Hepatocyte (in vitro differentiated cells): ENCODE measurements at regions not wholly inside any gene's neighbourhood (a gene's known extent, or its start where the extent isn't known, plus 50 kb on each side); places are given as distances from the start of the nearest gene placed in this dataset.

ENCODE experiments used
- DNase-seq: peaks from one replicate; pipeline ENCODE4 v3.0.0-alpha.2; 2016; ENCODE audit warnings: low spot score
- H2AFZ ChIP-seq: fragments of 200-600 bp; sonication (generic); 2 replicates; pipeline ENCODE4 v1.6.0; 2016; ENCODE audit warnings: antibody characterized with exemption, mild to moderate bottlenecking
- H3K27ac ChIP-seq: fragments of 200-600 bp; sonication (generic); 2 replicates; pipeline ENCODE4 v1.5.1; 2016; ENCODE audit warnings: mild to moderate bottlenecking
- H3K27me3 ChIP-seq: fragments of 200-600 bp; sonication (generic); 2 replicates; pipeline ENCODE4 v1.6.1; 2016
- H3K36me3 ChIP-seq: fragments of 200-600 bp; sonication (generic); replicated peaks from 2 replicates; pipeline ENCODE4 v1.5.1; 2016; ENCODE audit warnings: low read depth; ENCODE audit not compliant: insufficient read depth
- H3K4me1 ChIP-seq: fragments of 200-600 bp; sonication (generic); 2 replicates; pipeline ENCODE4 v1.5.1; 2016; ENCODE audit warnings: mild to moderate bottlenecking, moderate library complexity; ENCODE audit not compliant: insufficient read depth
- H3K4me2 ChIP-seq: fragments of 200-600 bp; sonication (generic); 2 replicates; pipeline ENCODE4 v1.6.0; 2016
- H3K4me3 ChIP-seq: fragments of 200-600 bp; sonication (generic); 2 replicates; pipeline ENCODE4 v1.5.1; 2016; ENCODE audit warnings: mild to moderate bottlenecking
- H3K79me2 ChIP-seq: fragments of 200-600 bp; sonication (generic); 2 replicates; pipeline ENCODE4 v1.6.0; 2017; ENCODE audit warnings: mild to moderate bottlenecking
- H3K9me2 ChIP-seq: fragments of 200-600 bp; sonication (generic); replicated peaks from 2 replicates; pipeline ENCODE4 v1.6.0; 2017; ENCODE audit warnings: mild to moderate bottlenecking; ENCODE audit not compliant: insufficient read depth
- H3K9me3 ChIP-seq: fragments of 200-600 bp; sonication (generic); 2 replicates; pipeline ENCODE4 v1.5.1; 2016; ENCODE audit warnings: low read depth, mild to moderate bottlenecking
- H4K20me1 ChIP-seq: fragments of 200-600 bp; sonication (generic); 2 replicates; pipeline ENCODE4 v1.6.0; 2016; ENCODE audit warnings: mild to moderate bottlenecking; ENCODE audit not compliant: insufficient read depth, poor library complexity, severe bottlenecking
- EZH2 ChIP-seq: fragments of 200-600 bp; sonication (generic); IDR thresholded peaks from 2 replicates; pipeline ENCODE4 v1.6.1; 2016; ENCODE audit warnings: antibody characterized with exemption, mild to moderate bottlenecking, borderline replicate concordance
- EZH2phosphoT487 ChIP-seq: fragments of 200-600 bp; sonication (generic); IDR thresholded peaks from one replicate; pipeline ENCODE4 v1.6.1; 2018; ENCODE audit warnings: antibody characterized with exemption, mild to moderate bottlenecking, low read depth, moderate library complexity; ENCODE audit not compliant: unreplicated experiment, severe bottlenecking
- WGBS: methylation state at CpG from one replicate; pipeline ENCODE4 v1.1.6; 2016; ENCODE audit warnings: low lambda C conversion rate; ENCODE audit errors: missing lambda C conversion rate; 5-methylcytosine and 5-hydroxymethylcytosine counted together
- TF ChIP-seq, protein P1 (sequence below): fragments of 200-600 bp; sonication (generic); IDR thresholded peaks from 2 replicates; pipeline ENCODE4 v1.5.1; 2016; ENCODE audit warnings: antibody characterized with exemption, mild to moderate bottlenecking; ENCODE audit not compliant: poor library complexity

GRCh38 chr5:33182986-33183385 lies 257.8 kb upstream of the TARS1 start:
- Histone ChIP-seq H3K36me3 (no peaks in the 10 kb centered on the region), H3K9me2 (no peaks in the 10 kb centered on the region), H3K4me2 (no peak overlapping the region), H3K4me1 (no peaks in the 10 kb centered on the region), H3K27me3 (no peaks in the 10 kb centered on the region), H4K20me1 (no peaks in the 10 kb centered on the region), H3K9me3 (no peaks in the 10 kb centered on the region), H3K4me3 (no peak overlapping the region), H3K79me2 (no peaks in the 10 kb centered on the region), H2AFZ (no peak overlapping the region), H3K27ac (no peak overlapping the region)
- no peak for TF ChIP-seq EZH2
- TF ChIP-seq, protein P1, sequence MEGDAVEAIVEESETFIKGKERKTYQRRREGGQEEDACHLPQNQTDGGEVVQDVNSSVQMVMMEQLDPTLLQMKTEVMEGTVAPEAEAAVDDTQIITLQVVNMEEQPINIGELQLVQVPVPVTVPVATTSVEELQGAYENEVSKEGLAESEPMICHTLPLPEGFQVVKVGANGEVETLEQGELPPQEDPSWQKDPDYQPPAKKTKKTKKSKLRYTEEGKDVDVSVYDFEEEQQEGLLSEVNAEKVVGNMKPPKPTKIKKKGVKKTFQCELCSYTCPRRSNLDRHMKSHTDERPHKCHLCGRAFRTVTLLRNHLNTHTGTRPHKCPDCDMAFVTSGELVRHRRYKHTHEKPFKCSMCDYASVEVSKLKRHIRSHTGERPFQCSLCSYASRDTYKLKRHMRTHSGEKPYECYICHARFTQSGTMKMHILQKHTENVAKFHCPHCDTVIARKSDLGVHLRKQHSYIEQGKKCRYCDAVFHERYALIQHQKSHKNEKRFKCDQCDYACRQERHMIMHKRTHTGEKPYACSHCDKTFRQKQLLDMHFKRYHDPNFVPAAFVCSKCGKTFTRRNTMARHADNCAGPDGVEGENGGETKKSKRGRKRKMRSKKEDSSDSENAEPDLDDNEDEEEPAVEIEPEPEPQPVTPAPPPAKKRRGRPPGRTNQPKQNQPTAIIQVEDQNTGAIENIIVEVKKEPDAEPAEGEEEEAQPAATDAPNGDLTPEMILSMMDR: no peak
- no peak for TF ChIP-seq EZH2phosphoT487
- DNase-seq: no peak
- 83% methylated on average over 4 of the region's 4 CpGs for WGBS

GRCh38 chr5:33184367-33184766 lies 256.4 kb upstream of the TARS1 start:
- Histone ChIP-seq H4K20me1 (no peaks in the 10 kb centered on the region), H3K27ac (no peak overlapping the region), H3K27me3 (no peaks in the 10 kb centered on the region), H3K4me1 (no peaks in the 10 kb centered on the region), H3K36me3 (no peaks in the 10 kb centered on the region), H3K4me3 (no peak overlapping the region), H2AFZ (no peak overlapping the region), H3K4me2 (no peak overlapping the region), H3K9me2 (no peaks in the 10 kb centered on the region), H3K79me2 (no peaks in the 10 kb centered on the region), H3K9me3 (no peaks in the 10 kb centered on the region)
- WGBS: 20% methylated on average over 2 of the region's 2 CpGs
- no peak for TF ChIP-seq EZH2phosphoT487
- TF ChIP-seq, protein P1: no peak
- no peak for TF ChIP-seq EZH2
- no peak for DNase-seq

GRCh38 chr5:33188089-33188488 lies 252.7 kb upstream of the TARS1 start:
- no peaks in the 10 kb centered on the region for H3K36me3 ChIP-seq
- H4K20me1 ChIP-seq: no peaks in the 10 kb centered on the region
- TF ChIP-seq, protein P1: no peak
- TF ChIP-seq EZH2phosphoT487 (no peak), EZH2 (no peak)
- H3K9me3 ChIP-seq: no peaks in the 10 kb centered on the region
- H3K79me2 ChIP-seq: no peaks in the 10 kb centered on the region
- H3K4me3 ChIP-seq: no peak overlapping the region
- DNase-seq: no peak
- no peak overlapping the region for H3K27ac ChIP-seq
- H2AFZ ChIP-seq: no peak overlapping the region
- no peaks in the 10 kb centered on the region for H3K4me1 ChIP-seq
- WGBS: 94% methylated on average over 4 of the region's 4 CpGs
- H3K4me2 ChIP-seq: no peak overlapping the region
- H3K27me3 ChIP-seq: no peaks in the 10 kb centered on the region
- no peaks in the 10 kb centered on the region for H3K9me2 ChIP-seq

DNA sequence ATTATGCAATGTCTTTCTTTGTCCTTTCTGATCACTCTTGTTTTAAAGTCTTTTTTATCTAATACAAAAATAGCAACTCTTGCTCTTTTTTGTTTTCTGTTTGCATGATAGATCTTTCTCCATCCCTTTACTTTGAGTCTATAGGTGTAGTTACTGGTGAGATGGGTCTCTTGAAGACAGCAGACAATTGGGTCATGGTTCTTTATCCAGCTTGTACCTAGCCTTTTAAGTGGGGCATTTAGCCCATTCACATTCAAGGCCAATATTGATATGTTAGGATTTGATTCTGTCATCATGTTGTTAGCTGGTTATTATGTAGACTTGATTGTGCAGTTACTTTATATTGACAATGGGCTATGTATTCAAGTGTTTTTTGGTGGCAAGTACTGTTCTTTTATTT lies 245.9 kb upstream of the TARS1 start:
- Histone ChIP-seq H3K4me3 (no peak overlapping the region), H3K4me2 (no peak overlapping the region), H3K9me3 (no peaks in the 10 kb centered on the region), H3K9me2 (no peaks in the 10 kb centered on the region), H3K4me1 (no peaks in the 10 kb centered on the region), H2AFZ (no peak overlapping the region), H3K79me2 (no peaks in the 10 kb centered on the region), H3K36me3 (no peaks in the 10 kb centered on the region), H3K27ac (no peak overlapping the region), H4K20me1 (no peaks in the 10 kb centered on the region), H3K27me3 (no peaks in the 10 kb centered on the region)
- DNase-seq: no peak
- TF ChIP-seq EZH2 (no peak), EZH2phosphoT487 (no peak)
- TF ChIP-seq, protein P1: no peak
